ENCODE measurements at regions not wholly inside any gene's neighbourhood (a gene's known extent, or its start where the extent isn't known, plus 50 kb on each side); places are given as distances from the start of the nearest gene placed in this dataset.

DNA sequence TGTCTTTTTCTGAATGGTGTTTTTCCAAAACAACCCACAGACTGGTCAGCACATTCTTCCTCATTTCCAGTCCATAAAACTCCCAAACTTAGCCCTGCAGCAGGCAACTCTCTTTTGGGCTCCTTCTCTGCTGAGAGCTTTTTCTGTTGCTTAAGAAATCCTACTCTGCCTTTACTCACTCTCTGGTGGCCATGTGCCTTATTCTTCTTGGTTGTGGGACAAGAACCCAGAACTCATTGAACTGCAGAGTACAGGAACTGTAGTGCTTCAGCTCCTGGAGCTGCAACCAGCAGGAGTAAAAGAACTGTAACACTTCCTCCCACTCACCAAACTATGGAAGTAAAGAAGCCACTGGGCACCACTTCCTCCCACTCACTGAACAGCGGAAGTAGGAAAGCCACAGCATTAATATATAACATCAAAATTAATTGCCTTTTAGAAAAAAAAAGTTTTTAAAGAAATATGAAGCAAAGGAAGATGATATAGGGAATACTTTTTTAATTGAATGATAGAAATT, 864.1 kb upstream of the PCDH10 start:
- no peak overlapping the region for H3K4me3 ChIP-seq
- no peaks in the 10 kb centered on the region for H3K9me3 ChIP-seq
- H3K27me3 ChIP-seq = no peaks in the 10 kb centered on the region
- no peak for DNase-seq (ENCODE audit: extremely low spot score in 2 of 2)
- H3K4me1 ChIP-seq = no peaks in the 10 kb centered on the region
- intact Hi-C loops (cut with DNase I) = no loop called here
- H3K27ac ChIP-seq = no peak overlapping the region
- TF ChIP-seq, protein P1, sequence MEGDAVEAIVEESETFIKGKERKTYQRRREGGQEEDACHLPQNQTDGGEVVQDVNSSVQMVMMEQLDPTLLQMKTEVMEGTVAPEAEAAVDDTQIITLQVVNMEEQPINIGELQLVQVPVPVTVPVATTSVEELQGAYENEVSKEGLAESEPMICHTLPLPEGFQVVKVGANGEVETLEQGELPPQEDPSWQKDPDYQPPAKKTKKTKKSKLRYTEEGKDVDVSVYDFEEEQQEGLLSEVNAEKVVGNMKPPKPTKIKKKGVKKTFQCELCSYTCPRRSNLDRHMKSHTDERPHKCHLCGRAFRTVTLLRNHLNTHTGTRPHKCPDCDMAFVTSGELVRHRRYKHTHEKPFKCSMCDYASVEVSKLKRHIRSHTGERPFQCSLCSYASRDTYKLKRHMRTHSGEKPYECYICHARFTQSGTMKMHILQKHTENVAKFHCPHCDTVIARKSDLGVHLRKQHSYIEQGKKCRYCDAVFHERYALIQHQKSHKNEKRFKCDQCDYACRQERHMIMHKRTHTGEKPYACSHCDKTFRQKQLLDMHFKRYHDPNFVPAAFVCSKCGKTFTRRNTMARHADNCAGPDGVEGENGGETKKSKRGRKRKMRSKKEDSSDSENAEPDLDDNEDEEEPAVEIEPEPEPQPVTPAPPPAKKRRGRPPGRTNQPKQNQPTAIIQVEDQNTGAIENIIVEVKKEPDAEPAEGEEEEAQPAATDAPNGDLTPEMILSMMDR (IDR thresholded peaks at IDR 0.05) = no peak
- TF ChIP-seq POLR2A (IDR thresholded peaks at IDR 0.05) (no peak), POLR2AphosphoS5 (IDR thresholded peaks at IDR 0.05; ENCODE audit: insufficient read depth in 1 of 2, low read depth in 1 of 2) (no peak)
- no peaks in the 10 kb centered on the region for H3K36me3 ChIP-seq

DNA sequence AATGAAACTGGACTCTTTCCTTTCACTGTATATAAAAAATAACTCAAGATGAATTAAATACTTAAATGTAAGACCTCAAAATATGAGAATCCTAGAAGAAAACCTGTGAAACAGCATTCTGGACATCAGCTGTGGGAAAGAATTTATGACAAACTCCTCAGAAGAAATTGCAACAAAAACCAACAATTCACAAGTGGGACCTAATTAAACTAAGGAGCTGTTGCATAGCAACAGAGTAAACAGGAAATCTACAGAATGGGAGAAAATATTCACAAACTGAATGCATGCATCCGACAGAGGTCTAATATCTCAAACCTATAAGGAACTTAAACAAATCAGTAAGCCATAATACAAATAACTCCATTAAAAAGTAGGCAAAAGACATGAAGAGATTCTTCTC, 851.7 kb upstream of the PCDH10 start:
- Histone ChIP-seq H3K27me3 (no peaks in the 10 kb centered on the region), H3K36me3 (no peaks in the 10 kb centered on the region), H3K4me1 (no peaks in the 10 kb centered on the region), H3K9me3 (no peaks in the 10 kb centered on the region), H3K27ac (no peak overlapping the region), H3K4me3 (no peak overlapping the region)
- intact Hi-C loops (cut with DNase I) = no loop called here
- TF ChIP-seq, protein P1 (IDR thresholded peaks at IDR 0.05) = no peak
- no peak for TF ChIP-seq POLR2A (IDR thresholded peaks at IDR 0.05)
- no peak for TF ChIP-seq POLR2AphosphoS5 (IDR thresholded peaks at IDR 0.05; ENCODE audit: insufficient read depth in 1 of 2, low read depth in 1 of 2)
- no peak for DNase-seq (ENCODE audit: extremely low spot score in 2 of 2)

DNA sequence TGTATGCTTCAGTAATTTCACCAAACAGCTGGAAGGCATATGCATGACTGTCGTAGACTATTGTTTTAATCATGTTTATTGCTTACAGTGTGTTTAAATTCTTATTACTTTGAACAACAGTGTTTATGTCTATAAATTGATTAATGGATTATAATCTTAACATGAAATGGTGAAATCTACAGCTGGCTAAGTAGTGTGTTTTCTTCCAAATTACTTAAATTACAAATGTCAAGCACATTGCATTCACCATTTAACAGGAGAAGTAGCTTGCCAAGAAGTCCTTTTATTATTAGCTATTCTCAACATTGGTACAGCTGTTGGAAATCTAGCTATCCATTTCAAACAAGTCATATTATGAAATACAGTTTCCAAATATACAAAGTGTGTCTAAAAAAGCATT, 849.3 kb upstream of the PCDH10 start:
- Histone ChIP-seq H3K4me1 (no peaks in the 10 kb centered on the region), H3K27ac (no peak overlapping the region), H3K27me3 (no peaks in the 10 kb centered on the region), H3K4me3 (no peak overlapping the region), H3K36me3 (no peaks in the 10 kb centered on the region), H3K9me3 (no peaks in the 10 kb centered on the region)
- TF ChIP-seq, protein P1 (IDR thresholded peaks at IDR 0.05) = no peak
- TF ChIP-seq POLR2A (IDR thresholded peaks at IDR 0.05) (no peak), POLR2AphosphoS5 (IDR thresholded peaks at IDR 0.05; ENCODE audit: insufficient read depth in 1 of 2, low read depth in 1 of 2) (no peak)
- DNase-seq (ENCODE audit: extremely low spot score in 2 of 2) = no peak
- intact Hi-C loops (cut with DNase I) = no loop called here

DNA sequence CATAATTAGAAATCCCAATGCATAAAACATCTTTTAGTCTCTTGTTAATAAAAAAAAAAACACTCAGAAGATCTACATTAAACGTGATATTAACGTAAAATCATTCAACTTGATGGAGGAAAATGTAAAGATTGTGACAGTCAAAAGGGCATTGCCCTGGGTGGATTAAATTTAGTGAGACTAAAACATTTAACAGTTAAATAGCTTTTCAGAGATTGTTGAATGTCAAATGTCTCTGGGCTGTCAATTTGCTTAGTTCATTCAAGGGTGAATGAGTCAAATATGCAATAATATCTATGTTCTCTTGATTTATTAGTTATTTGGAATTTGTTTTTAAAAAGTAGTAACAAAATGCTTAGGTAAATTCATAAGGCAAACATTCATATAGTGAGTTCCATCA, 836.6 kb upstream of the PCDH10 start:
- no peak overlapping the region for H3K4me3 ChIP-seq
- no peaks in the 10 kb centered on the region for H3K4me1 ChIP-seq
- H3K27me3 ChIP-seq = no peaks in the 10 kb centered on the region
- DNase-seq (ENCODE audit: extremely low spot score in 2 of 2) = no peak
- H3K36me3 ChIP-seq = no peaks in the 10 kb centered on the region
- intact Hi-C loops (cut with DNase I) = no loop called here
- H3K27ac ChIP-seq = no peak overlapping the region
- no peaks in the 10 kb centered on the region for H3K9me3 ChIP-seq
- no peak for TF ChIP-seq POLR2AphosphoS5 (IDR thresholded peaks at IDR 0.05; ENCODE audit: insufficient read depth in 1 of 2, low read depth in 1 of 2)
- TF ChIP-seq, protein P1 (IDR thresholded peaks at IDR 0.05) = no peak
- TF ChIP-seq POLR2A (IDR thresholded peaks at IDR 0.05) = no peak

DNA sequence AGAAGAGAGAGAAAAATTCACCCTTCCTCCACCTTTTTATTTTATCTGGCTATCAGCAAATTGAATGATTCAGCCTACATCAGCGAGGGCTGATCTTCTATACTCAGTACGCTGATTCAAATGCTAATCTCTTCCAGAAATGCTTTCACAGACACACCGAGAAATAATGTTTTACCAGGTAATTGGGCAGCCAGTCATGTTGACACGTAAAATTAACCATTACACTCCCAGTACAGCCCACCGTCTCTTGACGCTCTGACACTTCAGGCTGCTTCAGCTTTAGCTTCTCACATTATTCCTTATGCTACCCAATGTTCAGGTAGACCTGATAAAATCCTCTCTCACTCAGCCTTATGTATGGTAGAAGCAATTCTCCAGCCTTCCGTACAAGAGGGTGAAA, 835.2 kb upstream of the PCDH10 start:
- TF ChIP-seq POLR2AphosphoS5 (IDR thresholded peaks at IDR 0.05; ENCODE audit: insufficient read depth in 1 of 2, low read depth in 1 of 2) = no peak
- no peak for TF ChIP-seq POLR2A (IDR thresholded peaks at IDR 0.05)
- TF ChIP-seq, protein P1 (IDR thresholded peaks at IDR 0.05) = no peak
- no peaks in the 10 kb centered on the region for H3K4me1 ChIP-seq
- H3K4me3 ChIP-seq = no peak overlapping the region
- no peaks in the 10 kb centered on the region for H3K27me3 ChIP-seq
- DNase-seq (ENCODE audit: extremely low spot score in 2 of 2) = no peak
- H3K9me3 ChIP-seq = no peaks in the 10 kb centered on the region
- no peaks in the 10 kb centered on the region for H3K36me3 ChIP-seq
- intact Hi-C loops (cut with DNase I) = no loop called here
- no peak overlapping the region for H3K27ac ChIP-seq
